SK-MEL-5 (cell line): ENCODE measurements at regions not wholly inside any gene's neighbourhood (a gene's known extent, or its start where the extent isn't known, plus 50 kb on each side); places are given as distances from the start of the nearest gene placed in this dataset.

ENCODE experiments used
- DNase-seq: peaks from one replicate; pipeline ENCODE4 v3.0.0-alpha.2; 2016; ENCODE audit warnings: low read depth, low spot score
- in situ Hi-C: cut with HindIII; loops from 2 replicates; pipeline ENCODE4 v1.10.0; 2016; ENCODE audit warnings: low sequenced_read_pairs, high pct_unique_total_duplicates, low pct_unique_long_range_greater_than_20kb

- DNase-seq = no peak
- in situ Hi-C loops = no loop called here
Observed at GRCh38 chr11:116403794-116404461, 368.9 kb downstream of the BUD13 start.

GRCh38 chr11:116400081-116400480 is 372.7 kb downstream of the BUD13 start:
- in situ Hi-C loops = no loop called here
- DNase-seq = no peak

DNA sequence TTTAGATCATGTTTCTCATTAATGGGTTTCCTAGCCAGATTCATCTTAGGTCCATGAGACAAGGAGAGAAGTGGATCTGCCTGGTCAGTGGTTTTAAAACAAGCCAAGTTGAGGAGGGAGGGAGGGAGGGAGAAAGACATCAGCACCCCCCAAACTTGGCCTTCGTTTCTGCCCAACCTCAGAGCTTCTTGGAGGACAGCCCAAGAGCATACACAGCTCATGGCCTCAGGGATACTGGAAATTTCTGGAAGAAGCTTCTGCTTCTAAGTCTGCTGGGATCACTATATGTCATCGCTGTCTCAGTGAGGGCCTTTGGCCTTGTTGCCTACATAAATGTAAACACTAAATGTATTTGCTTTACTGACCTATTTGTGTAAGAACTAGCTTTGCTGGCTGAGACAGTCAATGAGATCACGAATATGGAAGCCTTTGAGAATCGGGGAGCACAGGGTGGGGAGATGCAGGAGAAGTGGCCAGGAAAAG is 375.1 kb downstream of the BUD13 start:
- in situ Hi-C loops = no loop called here
- no peak for DNase-seq

- DNase-seq = no peak
- in situ Hi-C loops = no loop called here
Observed at GRCh38 chr11:116396331-116396730, 376.5 kb downstream of the BUD13 start.

DNA sequence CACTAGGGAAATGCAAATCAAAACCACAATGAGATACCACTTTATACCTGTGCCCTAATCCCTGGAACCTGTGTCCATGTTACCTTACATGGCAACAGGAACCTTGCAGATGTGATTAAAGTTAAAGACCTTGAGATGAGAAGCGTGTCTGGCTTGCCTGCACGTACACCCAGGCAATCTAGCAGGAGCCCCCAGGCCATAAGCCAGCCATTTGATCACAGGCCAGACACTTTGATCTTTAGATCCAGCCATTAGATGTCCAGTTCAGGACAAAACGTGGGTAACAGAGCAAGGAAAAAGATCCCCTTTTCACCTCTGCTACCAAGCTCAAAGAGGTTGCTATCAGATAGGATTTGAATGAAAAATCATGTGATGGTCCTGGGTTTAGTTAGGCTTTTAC is 378.8 kb downstream of the BUD13 start:
- DNase-seq = no peak
- in situ Hi-C loops = no loop called here

DNA sequence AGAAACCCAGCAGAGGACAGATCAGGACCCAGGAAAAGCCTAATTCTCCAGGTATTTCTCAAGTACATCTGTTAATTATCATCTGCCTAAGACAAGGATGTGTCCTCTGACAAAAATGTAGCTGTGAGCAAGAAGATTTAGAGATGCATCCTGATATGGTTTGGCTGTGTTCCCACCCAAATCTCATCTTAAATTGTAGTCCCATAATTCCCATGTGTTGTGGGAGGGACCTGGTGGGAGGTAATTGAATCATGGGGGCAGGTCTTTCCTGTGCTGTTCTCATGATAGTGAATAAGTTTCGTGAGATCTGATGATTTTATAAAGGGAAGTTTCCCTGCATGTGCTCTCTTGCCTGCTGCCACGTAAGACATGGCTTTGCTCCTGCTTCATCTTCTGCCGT is 381.8 kb downstream of the BUD13 start:
- DNase-seq = no peak
- in situ Hi-C loops = no loop called here

GRCh38 chr11:116388146-116388545 is 384.6 kb downstream of the BUD13 start:
- DNase-seq = no peak
- in situ Hi-C loops = no loop called here

DNA sequence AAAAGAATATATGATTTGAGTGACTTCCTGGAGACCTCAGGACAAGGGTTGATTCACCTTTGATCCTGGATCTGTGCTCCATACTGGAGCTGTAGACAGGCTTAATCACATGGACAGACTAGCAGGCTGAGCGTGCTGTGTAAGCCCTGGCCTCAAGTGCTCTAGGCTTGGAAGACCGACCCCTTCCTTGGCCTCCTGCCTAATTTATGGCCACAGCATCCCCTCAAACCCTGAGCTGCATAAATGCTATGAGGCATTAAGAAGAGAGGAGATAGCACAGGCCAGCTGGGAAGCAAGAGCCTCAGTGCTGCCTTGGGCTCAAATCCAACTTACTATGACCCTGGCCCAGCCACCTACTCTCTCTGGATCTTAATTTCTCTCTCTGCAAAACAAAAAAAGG is 385.1 kb downstream of the BUD13 start:
- DNase-seq = no peak
- in situ Hi-C loops = no loop called here

DNA sequence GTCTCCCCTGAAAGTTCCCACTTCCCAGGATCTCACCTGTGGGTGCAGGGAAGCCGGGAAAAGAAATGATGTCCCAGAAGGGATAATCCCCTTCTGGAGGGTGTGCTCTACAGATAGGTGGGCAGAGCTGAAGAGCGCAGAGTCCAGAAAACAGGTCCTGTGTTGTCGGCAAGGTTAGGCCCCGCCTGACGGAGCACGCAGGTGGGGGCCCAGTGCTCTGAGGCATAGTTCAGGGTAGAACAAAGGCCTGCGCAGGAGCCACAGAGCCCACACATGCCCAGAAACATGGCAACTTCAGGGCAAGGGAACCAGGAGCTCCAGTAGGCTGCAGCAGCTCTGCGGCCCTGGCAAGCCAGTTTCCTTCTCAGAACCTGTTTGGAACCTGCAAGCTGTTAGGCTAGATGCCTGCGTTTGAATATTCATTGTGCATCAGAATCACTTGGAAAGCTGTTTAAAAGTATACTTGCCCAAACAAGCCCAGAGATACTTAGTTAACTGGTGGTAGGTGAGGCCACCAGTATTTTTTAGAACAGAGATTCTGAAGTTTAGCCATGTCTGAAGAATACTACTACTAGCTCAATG is 386.6 kb downstream of the BUD13 start:
- DNase-seq = no peak
- in situ Hi-C loops = no loop called here

DNA sequence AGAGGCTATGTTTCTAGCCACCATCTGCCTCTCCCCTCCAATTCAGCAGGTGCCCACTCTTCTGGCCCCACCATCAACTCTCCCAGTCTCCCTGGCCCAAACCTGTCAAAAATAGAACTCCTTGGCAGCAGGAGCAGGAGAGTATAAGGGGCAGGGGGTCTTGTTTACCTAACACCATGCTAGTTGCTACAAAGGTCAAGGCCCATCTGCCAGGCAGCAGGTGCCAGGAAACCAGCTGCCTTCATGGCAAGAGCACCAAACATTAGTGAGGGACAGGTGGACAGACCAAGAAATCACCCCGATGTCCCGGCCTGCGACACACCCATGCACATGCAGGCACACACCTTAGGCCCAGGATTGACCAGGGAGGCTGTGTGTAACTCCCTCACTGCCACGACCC is 387.9 kb downstream of the BUD13 start:
- DNase-seq = no peak
- in situ Hi-C loops = no loop called here

- in situ Hi-C loops = no loop called here
- DNase-seq = no peak
Observed at GRCh38 chr11:116384407-116384806, 388.4 kb downstream of the BUD13 start.

DNA sequence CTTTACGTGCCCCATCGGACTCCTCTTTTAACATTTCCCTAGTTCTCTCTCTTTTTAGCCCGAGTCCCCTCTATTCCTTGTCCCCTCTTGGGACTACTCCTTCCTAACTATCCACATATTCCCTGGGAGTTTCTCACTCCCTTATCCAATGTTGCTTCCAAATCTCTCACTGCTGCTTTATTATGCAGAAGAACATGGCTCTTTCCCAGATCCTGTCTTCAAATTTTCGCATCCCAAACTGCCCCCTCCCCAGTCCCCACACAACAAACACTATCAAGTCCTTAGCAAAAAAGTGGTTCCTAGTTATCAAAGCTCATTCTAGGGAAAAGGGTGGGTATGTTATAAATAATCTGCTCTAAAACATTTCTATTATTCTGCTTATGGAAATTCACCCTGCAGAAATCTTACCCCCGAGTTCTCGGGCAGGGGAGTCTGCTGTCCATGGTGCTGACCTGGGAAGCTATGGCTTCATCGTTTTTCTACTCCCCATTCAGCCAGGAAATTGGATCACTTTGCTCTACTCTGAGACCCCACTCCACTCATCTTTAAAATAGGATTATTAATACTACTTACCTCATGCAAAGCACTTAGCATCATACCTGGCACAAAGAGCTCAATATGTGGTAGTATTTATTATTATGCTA is 393.5 kb downstream of the BUD13 start:
- in situ Hi-C loops = no loop called here
- DNase-seq = peak; percentile 2

GRCh38 chr11:116376547-116376946 is 396.2 kb downstream of the BUD13 start:
- in situ Hi-C loops = no loop called here
- no peak for DNase-seq

- in situ Hi-C loops = no loop called here
- no peak for DNase-seq
Observed at GRCh38 chr11:116376054-116376453, 396.7 kb downstream of the BUD13 start.

DNA sequence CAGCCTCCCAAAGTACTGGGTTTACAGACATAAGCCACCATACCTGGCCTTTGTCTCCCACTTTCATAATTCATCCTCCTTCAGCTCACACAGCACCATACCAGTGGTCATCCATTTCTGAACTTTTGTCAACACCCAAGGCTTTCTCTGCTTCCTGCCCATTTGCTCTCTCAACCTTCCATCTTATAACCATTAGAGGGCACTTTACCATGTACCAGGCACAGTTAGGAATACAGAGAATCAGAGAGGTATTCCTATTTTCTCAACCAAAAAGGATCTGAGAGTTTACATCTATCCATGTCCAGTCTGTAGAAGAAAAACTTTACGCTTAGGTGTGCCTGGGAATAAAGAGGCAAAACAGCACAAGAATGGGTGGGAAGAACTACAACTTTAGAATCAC is 397.6 kb downstream of the BUD13 start:
- peak; percentile 31 for DNase-seq
- in situ Hi-C loops = no loop called here

GRCh38 chr11:116374085-116374484 is 398.7 kb downstream of the BUD13 start:
- in situ Hi-C loops = no loop called here
- DNase-seq = no peak

- in situ Hi-C loops = no loop called here
- DNase-seq = no peak
Observed at GRCh38 chr11:116373104-116373944, 399.5 kb downstream of the BUD13 start.

DNA sequence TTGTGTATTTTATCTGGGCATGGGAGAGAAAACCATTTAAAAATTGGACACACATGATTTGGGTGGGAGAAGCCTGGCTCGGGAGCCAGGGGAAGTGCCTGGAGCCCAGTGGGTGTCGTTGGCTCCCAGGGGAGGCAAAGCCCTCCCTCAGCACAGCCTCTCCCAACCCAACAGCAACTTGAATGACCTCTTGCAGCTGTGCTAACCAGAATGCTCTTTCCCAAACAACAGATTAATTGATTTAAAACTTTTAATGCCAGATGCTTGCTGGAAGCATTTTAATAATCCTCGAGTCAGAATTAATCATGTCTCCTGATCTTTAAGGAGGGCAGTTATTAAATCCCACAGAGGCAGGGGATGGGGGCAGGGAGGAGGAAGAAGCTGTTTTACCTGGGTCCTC is 401.6 kb downstream of the BUD13 start:
- in situ Hi-C loops = no loop called here
- no peak for DNase-seq
